A549 (cell line): ENCODE measurements at regions not wholly inside any gene's neighbourhood (a gene's known extent, or its start where the extent isn't known, plus 50 kb on each side); places are given as distances from the start of the nearest gene placed in this dataset.
"Not testable (repeated sequence)": the region's sequence is repeated elsewhere in the genome, so short reads cannot be mapped to it uniquely, and the experiment has no call there.

Source experiments
- ATAC-seq, 2 experiments: fragments of 200-7000 bp in 1 of 2; fragments of >200 bp in 1 of 2; cut with Nextera tagmentation in 1 of 2; cut with Tn5 transposase in 1 of 2; 3 replicates each; pipeline versions ENCODE4 v1.8.0 to v1.9.1; 2018 to 2020; ENCODE audit warnings: mild to moderate bottlenecking in 1 of 2, moderate library complexity in 1 of 2
- CTCF ChIA-PET: fragments of 300-600 bp; sonication (Branson Sonifier 250); formaldehyde crosslinking; extraction: SDS; loops from one replicate; lab custom pipeline; 2021; ENCODE audit warnings: antibody characterized with exemption, inconsistent platforms; lab: Yijun Ruan, JAX
- POLR2A ChIA-PET: fragments of 350-600 bp; formaldehyde crosslinking; extraction: SDS; loops from one replicate; lab custom pipeline; 2021; ENCODE audit warnings: antibody characterized with exemption, inconsistent platforms; lab: Yijun Ruan, JAX
- DNase-seq, 2 experiments: peaks; one replicate each; pipeline versions ENCODE4 v3.0.0 to v3.0.0-alpha.2; 2011 to 2016; ENCODE audit warnings: low read depth in 1 of 2, low spot score in 1 of 2
- FAIRE-seq: peaks from 2 replicates; lab custom pipeline; 2011; peaks lifted over from hg19 to GRCh38; lab: Jason Lieb, UNC
- H3K27ac ChIP-seq, 2 experiments: fragments of >200 bp; sonication (Bioruptor Twin); formaldehyde crosslinking; 3 replicates each; pipeline ENCODE4 v1.5.1; 2016 to 2017
- H3K4me1 ChIP-seq: fragments of >200 bp; sonication (Bioruptor Twin); formaldehyde crosslinking; 3 replicates; pipeline ENCODE4 v1.6.1; 2016
- H3K4me2 ChIP-seq: fragments of >200 bp; sonication (Bioruptor Twin); formaldehyde crosslinking; 3 replicates; pipeline ENCODE4 v1.6.1; 2016
- H3K4me3 ChIP-seq: fragments of >200 bp; sonication (Bioruptor Twin); formaldehyde crosslinking; 3 replicates; pipeline ENCODE4 v1.5.1; 2016
- H3K9me3 ChIP-seq: fragments of >200 bp; sonication (Bioruptor Twin); formaldehyde crosslinking; 3 replicates; pipeline ENCODE4 v1.6.1; 2016
- ATOH8 ChIP-seq: fragments of 250-450 bp; sonication (Bioruptor Pico); IDR thresholded peaks from 2 replicates; pipeline ENCODE4 v1.5.0; 2020; ENCODE audit warnings: low read depth, mild to moderate bottlenecking, moderate library complexity
- BHLHE40 ChIP-seq: IDR thresholded peaks from 2 replicates; pipeline ENCODE4 v1.6.1; 2012; ENCODE audit warnings: low read depth, low read length, inconsistent platforms
- CBX2 ChIP-seq: fragments of 200-600 bp; sonication (generic); IDR thresholded peaks from 2 replicates; pipeline ENCODE4 v1.6.1; 2016; ENCODE audit warnings: low read depth, mild to moderate bottlenecking, borderline replicate concordance
- ESRRA ChIP-seq: fragments of 150-350 bp; IDR thresholded peaks from 2 replicates; pipeline ENCODE4 v1.6.1; 2014; ENCODE audit warnings: mild to moderate bottlenecking, low read length, borderline replicate concordance
- FOSB ChIP-seq: fragments of 250-450 bp; sonication (Bioruptor Pico); IDR thresholded peaks from 2 replicates; pipeline ENCODE4 v1.5.0; 2020; ENCODE audit warnings: mild to moderate bottlenecking, moderate library complexity
- HEYL ChIP-seq: fragments of 250-450 bp; sonication (Bioruptor Pico); IDR thresholded peaks from 2 replicates; pipeline ENCODE4 v1.8.0; 2021; ENCODE audit warnings: mild to moderate bottlenecking, moderate library complexity
- HOXB13 ChIP-seq: fragments of 250-450 bp; sonication (Bioruptor Pico); IDR thresholded peaks from 2 replicates; pipeline ENCODE4 v1.5.0; 2020; ENCODE audit warnings: low read depth, mild to moderate bottlenecking, moderate library complexity
- JUNB ChIP-seq: fragments of >200 bp; sonication (Bioruptor Twin); formaldehyde crosslinking; IDR thresholded peaks from 2 replicates; pipeline ENCODE4 v1.6.1; 2016
- KDM5A ChIP-seq: fragments of 200-600 bp; sonication (generic); IDR thresholded peaks from 2 replicates; pipeline ENCODE4 v1.6.1; 2016; ENCODE audit warnings: antibody characterized with exemption, mild to moderate bottlenecking
- MYC ChIP-seq: IDR thresholded peaks from 2 replicates; pipeline ENCODE4 v1.6.1; 2012; ENCODE audit warnings: mild to moderate bottlenecking, inconsistent platforms, low read length, improper control_type of control experiment, borderline replicate concordance
- NFE2L2 ChIP-seq: fragments of 150-350 bp; conservative IDR thresholded peaks from 2 replicates; pipeline ENCODE4 v1.6.1; 2014; ENCODE audit warnings: low read length
- NPAS2 ChIP-seq: fragments of 250-450 bp; sonication (Bioruptor Pico); IDR thresholded peaks from 2 replicates; pipeline ENCODE4 v1.8.0; 2022; ENCODE audit warnings: mild to moderate bottlenecking, moderate library complexity, borderline replicate concordance
- NR3C1 ChIP-seq: fragments of >200 bp; sonication (Bioruptor Twin); formaldehyde crosslinking; IDR thresholded peaks from 3 replicates; pipeline ENCODE4 v1.6.1; 2017
- PHF8 ChIP-seq: fragments of 200-600 bp; sonication (generic); IDR thresholded peaks from 2 replicates; pipeline ENCODE4 v1.6.1; 2016; ENCODE audit warnings: low read depth, mild to moderate bottlenecking, antibody characterized with exemption, moderate library complexity, borderline replicate concordance
- POLR2A ChIP-seq: IDR thresholded peaks from 2 replicates; pipeline ENCODE4 v1.6.1; 2012; ENCODE audit warnings: mild to moderate bottlenecking, low read length
- POLR2AphosphoS2 ChIP-seq: conservative IDR thresholded peaks from 2 replicates; pipeline ENCODE4 v1.6.1; 2012; ENCODE audit warnings: low read length, improper control_type of control experiment, inconsistent platforms
- RNF2 ChIP-seq: fragments of 200-600 bp; sonication (generic); IDR thresholded peaks from 2 replicates; pipeline ENCODE4 v1.6.1; 2016; ENCODE audit warnings: low read depth, mild to moderate bottlenecking, antibody characterized with exemption, moderate library complexity, borderline replicate concordance
- SREBF2 ChIP-seq: fragments of 450-650 bp; IDR thresholded peaks from 2 replicates; pipeline ENCODE4 v1.6.1; 2014; ENCODE audit warnings: mild to moderate bottlenecking, moderate library complexity
- TP53 ChIP-seq: fragments of 250-450 bp; sonication (Bioruptor Pico); IDR thresholded peaks from 2 replicates; pipeline ENCODE4 v1.5.0; 2021; ENCODE audit warnings: mild to moderate bottlenecking, moderate library complexity
- ZC3H11A ChIP-seq: fragments of 450-650 bp; IDR thresholded peaks from 2 replicates; pipeline ENCODE4 v1.6.1; 2014; ENCODE audit warnings: antibody characterized with exemption, mild to moderate bottlenecking
- ZNF302 ChIP-seq: fragments of 250-450 bp; sonication (Bioruptor Pico); IDR thresholded peaks from 2 replicates; pipeline ENCODE4 v1.9.0; 2021; ENCODE audit warnings: inconsistent platforms, mild to moderate bottlenecking, moderate library complexity
- WGBS: methylation state at CpG from one replicate; pipeline ENCODE4 v1.1.6; 2017; ENCODE audit errors: missing lambda C conversion rate; 5-methylcytosine and 5-hydroxymethylcytosine counted together
- TF ChIP-seq, protein P1 (sequence below): fragments of 450-650 bp; IDR thresholded peaks from 2 replicates; pipeline ENCODE4 v1.6.1; 2014; ENCODE audit warnings: antibody characterized with exemption
- TF ChIP-seq, protein P2 (sequence below): fragments of >200 bp; sonication (Bioruptor Twin); formaldehyde crosslinking; IDR thresholded peaks from 2 replicates; pipeline ENCODE4 v1.6.1; 2016
- TF ChIP-seq, protein P3 (sequence below): IDR thresholded peaks from 2 replicates; pipeline ENCODE4 v1.6.1; 2012

DNA sequence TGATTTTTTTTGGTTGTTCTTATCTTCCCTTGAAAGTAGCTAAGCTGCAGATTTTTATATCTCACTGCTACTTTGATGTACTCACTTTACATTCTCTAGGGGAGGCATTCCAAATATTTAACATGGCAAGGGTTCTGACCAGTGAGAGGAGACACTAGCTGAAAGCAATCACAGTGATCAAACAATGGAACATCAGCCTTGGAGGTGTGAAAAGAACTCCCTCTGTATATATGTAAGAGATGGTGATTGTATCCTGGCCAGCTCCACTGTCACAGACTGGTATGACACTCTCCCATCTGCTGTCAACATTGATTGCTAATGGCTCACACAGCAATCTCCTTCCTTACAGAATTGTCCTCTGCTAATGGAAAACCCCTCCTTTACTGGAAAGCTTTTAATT, 291.7 kb upstream of the CDH19 start (continued):
- no peak for TF ChIP-seq KDM5A
- no peak for TF ChIP-seq JUNB

DNA sequence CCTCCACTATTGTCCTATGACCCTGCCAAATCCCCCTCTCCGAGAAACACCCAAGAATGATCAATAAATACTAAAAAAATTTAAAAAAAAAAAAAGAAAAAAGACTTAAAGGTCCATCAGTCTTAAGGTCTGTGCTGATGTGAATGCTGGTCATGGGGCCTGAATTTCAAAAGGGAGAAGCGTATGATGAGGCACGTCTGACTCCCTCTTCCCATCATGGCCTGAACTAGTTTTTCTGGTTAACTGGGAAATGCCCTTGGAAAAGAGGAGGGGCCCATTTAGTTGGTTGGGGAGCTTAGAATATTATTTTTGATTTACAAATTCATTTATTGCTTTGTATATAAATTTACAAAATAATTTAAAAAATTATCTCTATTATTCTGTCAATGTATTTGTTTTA, 291.0 kb upstream of the CDH19 start:
- Histone ChIP-seq H3K4me1 (no peaks in the 10 kb centered on the region), H3K4me2 (no peak overlapping the region), H3K4me3 (no peak overlapping the region), H3K27ac (no peak overlapping the region), H3K9me3 (no peaks in the 10 kb centered on the region)
- POLR2A ChIA-PET: no interaction called here
- WGBS: 28% methylated on average over 3 of the region's 3 CpGs
- TF ChIP-seq, protein P1, sequence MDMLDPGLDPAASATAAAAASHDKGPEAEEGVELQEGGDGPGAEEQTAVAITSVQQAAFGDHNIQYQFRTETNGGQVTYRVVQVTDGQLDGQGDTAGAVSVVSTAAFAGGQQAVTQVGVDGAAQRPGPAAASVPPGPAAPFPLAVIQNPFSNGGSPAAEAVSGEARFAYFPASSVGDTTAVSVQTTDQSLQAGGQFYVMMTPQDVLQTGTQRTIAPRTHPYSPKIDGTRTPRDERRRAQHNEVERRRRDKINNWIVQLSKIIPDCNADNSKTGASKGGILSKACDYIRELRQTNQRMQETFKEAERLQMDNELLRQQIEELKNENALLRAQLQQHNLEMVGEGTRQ: no peak
- TF ChIP-seq POLR2AphosphoS2 (no peak), HEYL (no peak), SREBF2 (no peak), ZNF302 (CRISPR knock-in tag) (no peak), HOXB13 (no peak), POLR2A (no peak), ATOH8 (no peak), KDM5A (no peak), FOSB (CRISPR knock-in tag) (no peak), NPAS2 (no peak), RNF2 (no peak), CBX2 (no peak), NR3C1 (no peak)
- TF ChIP-seq, protein P2, sequence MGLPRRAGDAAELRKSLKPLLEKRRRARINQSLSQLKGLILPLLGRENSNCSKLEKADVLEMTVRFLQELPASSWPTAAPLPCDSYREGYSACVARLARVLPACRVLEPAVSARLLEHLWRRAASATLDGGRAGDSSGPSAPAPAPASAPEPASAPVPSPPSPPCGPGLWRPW: no peak
- TF ChIP-seq, protein P3, sequence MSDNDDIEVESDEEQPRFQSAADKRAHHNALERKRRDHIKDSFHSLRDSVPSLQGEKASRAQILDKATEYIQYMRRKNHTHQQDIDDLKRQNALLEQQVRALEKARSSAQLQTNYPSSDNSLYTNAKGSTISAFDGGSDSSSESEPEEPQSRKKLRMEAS: no peak
- CTCF ChIA-PET: no interaction called here
- FAIRE-seq (no peak), ATAC-seq (no peak), DNase-seq (no peak)

- H3K4me2 ChIP-seq, POLR2A ChIA-PET, DNase-seq, H3K9me3 ChIP-seq, H3K27ac ChIP-seq, ATAC-seq, CTCF ChIA-PET, H3K4me3 ChIP-seq, FAIRE-seq, H3K4me1 ChIP-seq: not testable (repeated sequence)
- 73% methylated on average over 8 of the region's 13 CpGs for WGBS
These were observed 288.5 kb upstream of the CDH19 start for GRCh38 chr18:66892388-66892787.

GRCh38 chr18:66874812-66875474, 271.1 kb upstream of the CDH19 start:
- no peak overlapping the region for H3K27ac ChIP-seq
- TF ChIP-seq KDM5A (no peak), MYC (no peak), TP53 (no peak), POLR2A (no peak), NPAS2 (no peak), BHLHE40 (no peak), ZNF302 (CRISPR knock-in tag) (no peak), ZC3H11A (no peak), ESRRA (no peak), NFE2L2 (no peak), RNF2 (no peak), POLR2AphosphoS2 (no peak), PHF8 (no peak)
- TF ChIP-seq, protein P2: no peak
- TF ChIP-seq, protein P3: no peak
- TF ChIP-seq, all 56 proteins: peak for 0
- Histone ChIP-seq H3K4me1 (no peaks in the 10 kb centered on the region), H3K4me2 (no peak overlapping the region), H3K4me3 (no peak overlapping the region), H3K9me3 (no peaks in the 10 kb centered on the region)
- DNase-seq: no peak
- WGBS: 23% methylated on average over 3 of the region's 3 CpGs
- ATAC-seq: no peak
- no peak for FAIRE-seq
- ChIA-PET POLR2A (no interaction called here), CTCF (no interaction called here)
